A673 (cell line): ENCODE measurements at regions not wholly inside any gene's neighbourhood (a gene's known extent, or its start where the extent isn't known, plus 50 kb on each side); places are given as distances from the start of the nearest gene placed in this dataset.

Experiments used
- EZH2 ChIP-seq: fragments of 200-600 bp; sonication (generic); IDR thresholded peaks from 2 replicates; pipeline ENCODE4 v1.6.1; 2017; ENCODE audit warnings: borderline replicate concordance, low read depth, mild to moderate bottlenecking, mixed read lengths, antibody characterized with exemption, low read length; ENCODE audit not compliant: poor library complexity, severe bottlenecking
- TF ChIP-seq, protein P1 (sequence below): fragments of 300-800, 200-600 bp; sonication (generic); conservative IDR thresholded peaks from 2 replicates; pipeline ENCODE4 v1.5.1; 2017; ENCODE audit warnings: low read depth, mild to moderate bottlenecking, antibody characterized with exemption, low read length, moderate library complexity, mixed read lengths

- TF ChIP-seq, protein P1, sequence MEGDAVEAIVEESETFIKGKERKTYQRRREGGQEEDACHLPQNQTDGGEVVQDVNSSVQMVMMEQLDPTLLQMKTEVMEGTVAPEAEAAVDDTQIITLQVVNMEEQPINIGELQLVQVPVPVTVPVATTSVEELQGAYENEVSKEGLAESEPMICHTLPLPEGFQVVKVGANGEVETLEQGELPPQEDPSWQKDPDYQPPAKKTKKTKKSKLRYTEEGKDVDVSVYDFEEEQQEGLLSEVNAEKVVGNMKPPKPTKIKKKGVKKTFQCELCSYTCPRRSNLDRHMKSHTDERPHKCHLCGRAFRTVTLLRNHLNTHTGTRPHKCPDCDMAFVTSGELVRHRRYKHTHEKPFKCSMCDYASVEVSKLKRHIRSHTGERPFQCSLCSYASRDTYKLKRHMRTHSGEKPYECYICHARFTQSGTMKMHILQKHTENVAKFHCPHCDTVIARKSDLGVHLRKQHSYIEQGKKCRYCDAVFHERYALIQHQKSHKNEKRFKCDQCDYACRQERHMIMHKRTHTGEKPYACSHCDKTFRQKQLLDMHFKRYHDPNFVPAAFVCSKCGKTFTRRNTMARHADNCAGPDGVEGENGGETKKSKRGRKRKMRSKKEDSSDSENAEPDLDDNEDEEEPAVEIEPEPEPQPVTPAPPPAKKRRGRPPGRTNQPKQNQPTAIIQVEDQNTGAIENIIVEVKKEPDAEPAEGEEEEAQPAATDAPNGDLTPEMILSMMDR: no peak
- no peak for TF ChIP-seq EZH2
Observed at GRCh38 chr2:12910431-12910830, 193.7 kb downstream of the TRIB2 start.
